ENCODE measurements at regions not wholly inside any gene's neighbourhood (a gene's known extent, or its start where the extent isn't known, plus 50 kb on each side); places are given as distances from the start of the nearest gene placed in this dataset.
A peak's percentile ranks its signal among the peaks of the same experiment; 100 is the strongest.

DNA sequence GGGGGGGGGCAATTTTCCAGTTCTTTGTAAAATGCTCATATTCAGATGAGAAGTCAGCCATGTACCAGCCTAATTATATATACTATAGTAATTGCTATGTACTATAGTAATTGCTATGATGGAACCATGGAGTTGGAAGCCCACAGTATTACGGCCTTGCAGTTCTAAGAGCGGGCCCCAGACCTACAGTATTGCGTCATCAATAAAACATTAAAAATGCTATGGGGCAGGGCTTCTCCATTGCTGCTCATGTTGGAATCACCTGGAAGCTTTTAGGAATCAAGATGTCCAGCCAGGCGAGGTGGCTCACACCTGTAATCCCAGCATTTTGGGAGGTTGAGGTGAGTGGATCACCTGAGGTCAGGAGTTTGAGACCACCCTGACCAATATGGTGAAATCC, 443.7 kb upstream of the GRM7 start:
- no peaks in the 10 kb centered on the region for H3K9me3 ChIP-seq
- FAIRE-seq (no peak), ATAC-seq (no peak), DNase-seq (ENCODE audit: low read depth in 1 of 2, low spot score in 1 of 2) (no peak)
- POLR2A ChIA-PET, result no interaction called here
- 3% methylated on average over 4 of the region's 4 CpGs for WGBS (ENCODE audit: missing lambda C conversion rate)
- H3K4me3 ChIP-seq, result no peak overlapping the region
- no peak for TF ChIP-seq HOXB5 (CRISPR knock-in tag; IDR thresholded peaks at IDR 0.05)
- TF ChIP-seq ZC3H11A (IDR thresholded peaks at IDR 0.05), result no peak
- TF ChIP-seq, protein P1, sequence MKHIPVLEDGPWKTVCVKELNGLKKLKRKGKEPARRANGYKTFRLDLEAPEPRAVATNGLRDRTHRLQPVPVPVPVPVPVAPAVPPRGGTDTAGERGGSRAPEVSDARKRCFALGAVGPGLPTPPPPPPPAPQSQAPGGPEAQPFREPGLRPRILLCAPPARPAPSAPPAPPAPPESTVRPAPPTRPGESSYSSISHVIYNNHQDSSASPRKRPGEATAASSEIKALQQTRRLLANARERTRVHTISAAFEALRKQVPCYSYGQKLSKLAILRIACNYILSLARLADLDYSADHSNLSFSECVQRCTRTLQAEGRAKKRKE (CRISPR knock-in tag; IDR thresholded peaks at IDR 0.05; ENCODE audit: low read depth), result no peak
- no peaks in the 10 kb centered on the region for H3K4me1 ChIP-seq
- no peak overlapping the region for H3K4me2 ChIP-seq
- H3K27ac ChIP-seq, result no peak overlapping the region
- CTCF ChIA-PET, result no interaction called here

DNA sequence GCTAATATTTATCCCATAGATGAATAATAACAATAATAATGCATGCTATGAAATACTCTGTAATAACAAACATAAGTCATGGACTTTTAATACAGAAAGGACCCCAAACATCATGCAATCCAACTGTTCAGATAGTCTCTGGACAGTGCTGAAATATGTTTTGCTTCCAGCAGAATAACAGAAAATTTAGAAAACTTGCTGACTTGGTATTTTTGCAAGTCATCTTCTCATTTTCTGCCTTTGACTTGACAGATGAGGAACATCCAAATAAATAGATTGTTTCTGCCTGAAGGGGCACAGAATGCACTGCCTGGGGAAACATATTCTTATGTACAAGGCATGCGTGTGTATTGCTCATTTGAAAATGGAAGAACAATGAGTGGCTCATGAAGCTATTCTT, 442.4 kb upstream of the GRM7 start:
- H3K9me3 ChIP-seq, result no peaks in the 10 kb centered on the region
- ChIA-PET CTCF (no interaction called here), POLR2A (no interaction called here)
- 81% methylated on average over 1 of the region's 1 CpG for WGBS (ENCODE audit: missing lambda C conversion rate)
- no peaks in the 10 kb centered on the region for H3K4me1 ChIP-seq
- no peak for FAIRE-seq
- no peak for DNase-seq (ENCODE audit: low read depth in 1 of 2, low spot score in 1 of 2)
- H3K27ac ChIP-seq, result no peak overlapping the region
- TF ChIP-seq, protein P2, sequence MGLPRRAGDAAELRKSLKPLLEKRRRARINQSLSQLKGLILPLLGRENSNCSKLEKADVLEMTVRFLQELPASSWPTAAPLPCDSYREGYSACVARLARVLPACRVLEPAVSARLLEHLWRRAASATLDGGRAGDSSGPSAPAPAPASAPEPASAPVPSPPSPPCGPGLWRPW (IDR thresholded peaks at IDR 0.05), result no peak
- TF ChIP-seq ZNF302 (CRISPR knock-in tag; IDR thresholded peaks at IDR 0.05) (no peak), NFE2L2 (conservative IDR thresholded peaks at IDR 0.05; ENCODE audit: low read length) (peak; percentile 65), MAFK (IDR thresholded peaks at IDR 0.05; ENCODE audit: partially characterized antibody) (peak; percentile 82), RNF2 (IDR thresholded peaks at IDR 0.05; ENCODE audit: borderline replicate concordance, low read depth) (no peak)
- ATAC-seq, result no peak
- no peak overlapping the region for H3K4me2 ChIP-seq
- H3K4me3 ChIP-seq, result no peak overlapping the region

DNA sequence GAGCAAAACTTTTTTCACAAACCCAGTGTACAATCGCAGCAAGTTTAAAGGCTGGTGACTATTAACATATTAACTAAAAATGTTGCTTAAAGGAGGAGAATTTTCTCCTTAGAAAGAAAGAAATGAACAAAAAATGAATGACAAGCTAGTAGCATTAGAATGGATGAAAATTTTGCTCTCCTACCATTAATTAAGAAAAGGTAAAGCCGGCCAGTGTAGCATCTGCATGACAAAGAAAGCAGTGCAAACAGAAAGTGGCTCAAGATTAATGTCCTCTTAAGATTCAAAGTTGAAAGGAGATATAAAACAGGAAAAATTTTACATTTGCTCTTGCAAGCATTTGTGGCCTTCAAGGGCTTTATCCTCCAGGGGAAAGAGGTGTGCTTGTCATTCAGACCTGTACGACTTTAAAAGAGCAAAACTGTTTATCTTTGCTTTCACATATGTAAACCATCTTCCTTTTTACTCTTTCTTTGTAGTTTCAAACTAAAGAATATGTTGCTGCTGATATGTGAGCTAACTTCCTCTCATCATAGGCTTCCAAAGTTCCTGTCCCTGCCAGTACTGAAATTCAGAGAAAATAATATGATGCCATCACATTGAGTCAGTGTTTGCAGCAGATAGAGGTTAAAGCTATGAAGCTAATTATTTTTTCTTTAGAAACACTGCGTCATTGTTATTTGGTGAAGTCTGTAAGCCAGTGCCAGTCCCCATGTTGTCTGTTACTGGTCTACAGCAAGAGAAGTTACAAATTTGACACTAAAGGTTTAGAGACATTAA, 439.1 kb upstream of the GRM7 start:
- WGBS (ENCODE audit: missing lambda C conversion rate), result under 1% methylated on average over 4 of the region's 4 CpGs
- FAIRE-seq (no peak), ATAC-seq (no peak), DNase-seq (ENCODE audit: low read depth in 1 of 2, low spot score in 1 of 2) (no peak)
- Histone ChIP-seq H3K27ac (no peak overlapping the region), H3K9me3 (peaks cover 2% of the 10 kb centered on the region; the same call in 1 of the 3 replicates), H3K4me2 (no peak overlapping the region), H3K4me1 (no peaks in the 10 kb centered on the region), H3K4me3 (no peak overlapping the region)
- TF ChIP-seq, protein P3, sequence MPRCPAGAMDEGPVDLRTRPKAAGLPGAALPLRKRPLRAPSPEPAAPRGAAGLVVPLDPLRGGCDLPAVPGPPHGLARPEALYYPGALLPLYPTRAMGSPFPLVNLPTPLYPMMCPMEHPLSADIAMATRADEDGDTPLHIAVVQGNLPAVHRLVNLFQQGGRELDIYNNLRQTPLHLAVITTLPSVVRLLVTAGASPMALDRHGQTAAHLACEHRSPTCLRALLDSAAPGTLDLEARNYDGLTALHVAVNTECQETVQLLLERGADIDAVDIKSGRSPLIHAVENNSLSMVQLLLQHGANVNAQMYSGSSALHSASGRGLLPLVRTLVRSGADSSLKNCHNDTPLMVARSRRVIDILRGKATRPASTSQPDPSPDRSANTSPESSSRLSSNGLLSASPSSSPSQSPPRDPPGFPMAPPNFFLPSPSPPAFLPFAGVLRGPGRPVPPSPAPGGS (IDR thresholded peaks at IDR 0.05), result no peak
- TF ChIP-seq, protein P4, sequence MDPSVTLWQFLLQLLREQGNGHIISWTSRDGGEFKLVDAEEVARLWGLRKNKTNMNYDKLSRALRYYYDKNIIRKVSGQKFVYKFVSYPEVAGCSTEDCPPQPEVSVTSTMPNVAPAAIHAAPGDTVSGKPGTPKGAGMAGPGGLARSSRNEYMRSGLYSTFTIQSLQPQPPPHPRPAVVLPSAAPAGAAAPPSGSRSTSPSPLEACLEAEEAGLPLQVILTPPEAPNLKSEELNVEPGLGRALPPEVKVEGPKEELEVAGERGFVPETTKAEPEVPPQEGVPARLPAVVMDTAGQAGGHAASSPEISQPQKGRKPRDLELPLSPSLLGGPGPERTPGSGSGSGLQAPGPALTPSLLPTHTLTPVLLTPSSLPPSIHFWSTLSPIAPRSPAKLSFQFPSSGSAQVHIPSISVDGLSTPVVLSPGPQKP (IDR thresholded peaks at IDR 0.05; ENCODE audit: low read depth, low read length), result no peak
- TF ChIP-seq, protein P5, sequence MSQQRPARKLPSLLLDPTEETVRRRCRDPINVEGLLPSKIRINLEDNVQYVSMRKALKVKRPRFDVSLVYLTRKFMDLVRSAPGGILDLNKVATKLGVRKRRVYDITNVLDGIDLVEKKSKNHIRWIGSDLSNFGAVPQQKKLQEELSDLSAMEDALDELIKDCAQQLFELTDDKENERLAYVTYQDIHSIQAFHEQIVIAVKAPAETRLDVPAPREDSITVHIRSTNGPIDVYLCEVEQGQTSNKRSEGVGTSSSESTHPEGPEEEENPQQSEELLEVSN (IDR thresholded peaks at IDR 0.05; ENCODE audit: borderline replicate concordance, low read depth), result no peak
- TF ChIP-seq POLR2A (IDR thresholded peaks at IDR 0.05; ENCODE audit: low read length) (no peak), FOSL2 (IDR thresholded peaks at IDR 0.05) (no peak), FOSL2 (CRISPR knock-in tag; IDR thresholded peaks at IDR 0.05) (no peak), CEBPB (IDR thresholded peaks at IDR 0.05) (no peak), MAFK (IDR thresholded peaks at IDR 0.05; ENCODE audit: partially characterized antibody) (no peak), MYC (IDR thresholded peaks at IDR 0.05; ENCODE audit: borderline replicate concordance, low read length) (no peak), ZC3H11A (IDR thresholded peaks at IDR 0.05) (no peak), RARB (CRISPR knock-in tag; IDR thresholded peaks at IDR 0.05) (no peak), ZFP36 (IDR thresholded peaks at IDR 0.05; ENCODE audit: borderline replicate concordance, partially characterized antibody) (no peak), NFE2L2 (conservative IDR thresholded peaks at IDR 0.05; ENCODE audit: low read length) (no peak), JUN (IDR thresholded peaks at IDR 0.05) (no peak), SMC3 (IDR thresholded peaks at IDR 0.05) (no peak), CBX2 (IDR thresholded peaks at IDR 0.05; ENCODE audit: borderline replicate concordance, low read depth) (no peak), HDAC2 (IDR thresholded peaks at IDR 0.05) (no peak), FOSB (CRISPR knock-in tag; IDR thresholded peaks at IDR 0.05) (no peak)
- TF ChIP-seq, protein P1 (CRISPR knock-in tag; IDR thresholded peaks at IDR 0.05; ENCODE audit: low read depth), result no peak
- TF ChIP-seq, protein P6, sequence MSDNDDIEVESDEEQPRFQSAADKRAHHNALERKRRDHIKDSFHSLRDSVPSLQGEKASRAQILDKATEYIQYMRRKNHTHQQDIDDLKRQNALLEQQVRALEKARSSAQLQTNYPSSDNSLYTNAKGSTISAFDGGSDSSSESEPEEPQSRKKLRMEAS (IDR thresholded peaks at IDR 0.05), result no peak
- ChIA-PET POLR2A (no interaction called here), CTCF (no interaction called here)

Data from A549 (cell line).